IMR-90 (cell line): ENCODE measurements at regions not wholly inside any gene's neighbourhood (a gene's known extent, or its start where the extent isn't known, plus 50 kb on each side); places are given as distances from the start of the nearest gene placed in this dataset.

Experiments
- ATAC-seq: fragments of 200-7000 bp; cut with Tn5 transposase; 2 replicates; pipeline ENCODE4 v1.9.1; 2020; ENCODE audit warnings: low read depth, mild to moderate bottlenecking, moderate library complexity
- BruUV-seq: library from RNA; stranded (reverse); fragments of 400-500 nt; replicated peaks from 2 replicates; lab custom pipeline; 2021; lab: Mats Ljungman, UMichigan
- CTCF ChIA-PET: fragments of 300-600 bp; formaldehyde crosslinking; extraction: SDS; loops from one replicate; lab custom pipeline; 2021; ENCODE audit warnings: antibody characterized with exemption; lab: Yijun Ruan, JAX
- POLR2A ChIA-PET: fragments of 300-600 bp; sonication (Branson Sonifier 250); formaldehyde crosslinking; loops from one replicate; lab custom pipeline; 2022; ENCODE audit warnings: antibody characterized with exemption; ENCODE audit not compliant: unreplicated experiment; lab: Charles Lee
- DNase-seq: peaks from one replicate; pipeline ENCODE4 v3.0.0; 2013
- H2AFZ ChIP-seq: replicated peaks from 2 replicates; pipeline ENCODE3; 2013; ENCODE audit warnings: low read length, mild to moderate bottlenecking; ENCODE audit not compliant: poor library complexity
- H2AK5ac ChIP-seq: 2 replicates; pipeline ENCODE4 v1.6.1; 2013; ENCODE audit warnings: low read depth, low read length, inconsistent platforms
- H2AK9ac ChIP-seq: replicated peaks from 2 replicates; pipeline ENCODE3; 2013; ENCODE audit warnings: mild to moderate bottlenecking, low read depth, low read length, moderate library complexity; ENCODE audit not compliant: poor library complexity
- H2BK120ac ChIP-seq: 2 replicates; pipeline ENCODE4 v1.6.1; 2013; ENCODE audit warnings: low read depth, low read length, inconsistent platforms
- H2BK15ac ChIP-seq: 3 replicates; pipeline ENCODE4 v1.6.1; 2013; ENCODE audit warnings: low read depth, low read length, inconsistent platforms
- H2BK20ac ChIP-seq: 2 replicates; pipeline ENCODE4 v1.6.1; 2013; ENCODE audit warnings: low read depth, mild to moderate bottlenecking, inconsistent platforms, low read length, moderate library complexity
- H2BK5ac ChIP-seq: 2 replicates; pipeline ENCODE4 v1.6.1; 2013; ENCODE audit warnings: mild to moderate bottlenecking, low read depth, low read length, inconsistent platforms; ENCODE audit not compliant: poor library complexity, severe bottlenecking
- H3K14ac ChIP-seq: replicated peaks from 2 replicates; pipeline ENCODE4 v1.6.1; 2013; ENCODE audit warnings: low read depth, low read length, inconsistent platforms
- H3K18ac ChIP-seq: 2 replicates; pipeline ENCODE4 v1.6.1; 2013; ENCODE audit warnings: low read depth, low read length, control low read depth
- H3K23ac ChIP-seq: 2 replicates; pipeline ENCODE4 v1.6.1; 2013; ENCODE audit warnings: low read depth, low read length, inconsistent platforms
- H3K27ac ChIP-seq: 2 replicates; pipeline ENCODE4 v1.5.1; 2013; ENCODE audit warnings: mild to moderate bottlenecking, control low read depth, low read length; ENCODE audit not compliant: insufficient read depth
- H3K27me3 ChIP-seq: 2 replicates; pipeline ENCODE4 v1.6.1; 2013; ENCODE audit warnings: low read length; ENCODE audit not compliant: control insufficient read depth, insufficient read depth
- H3K36me3 ChIP-seq: 2 replicates; pipeline ENCODE4 v1.6.1; 2013; ENCODE audit warnings: low read length, mixed read lengths; ENCODE audit not compliant: control insufficient read depth, insufficient read depth
- H3K4ac ChIP-seq: 2 replicates; pipeline ENCODE4 v1.6.1; 2013; ENCODE audit warnings: low read depth, low read length, inconsistent platforms
- H3K4me1 ChIP-seq: 2 replicates; pipeline ENCODE4 v1.6.1; 2013; ENCODE audit warnings: low read length, mixed read lengths; ENCODE audit not compliant: control insufficient read depth, insufficient read depth
- H3K4me2 ChIP-seq: 2 replicates; pipeline ENCODE4 v1.6.1; 2013; ENCODE audit warnings: low read depth, mild to moderate bottlenecking, control low read depth, low read length, moderate library complexity
- H3K4me3 ChIP-seq: 2 replicates; pipeline ENCODE4 v1.5.1; 2013; ENCODE audit warnings: low read depth, mild to moderate bottlenecking, control low read depth, low read length, moderate library complexity; ENCODE audit not compliant: insufficient read depth
- H3K56ac ChIP-seq: 2 replicates; pipeline ENCODE4 v1.6.1; 2013; ENCODE audit warnings: low read length, inconsistent platforms; ENCODE audit not compliant: insufficient read depth; ENCODE audit errors: extremely low read depth
- H3K79me1 ChIP-seq, 2 experiments: 2 replicates each; pipeline ENCODE4 v1.6.1; 2013; ENCODE audit warnings: low read length in 2 of 2, inconsistent platforms in 1 of 2, low read depth in 1 of 2
- H3K9ac ChIP-seq: 2 replicates; pipeline ENCODE4 v1.6.1; 2013; ENCODE audit warnings: low read depth, low read length, control low read depth
- H3K9me1 ChIP-seq: 2 replicates; pipeline ENCODE4 v1.6.1; 2013; ENCODE audit warnings: low read length, inconsistent platforms; ENCODE audit not compliant: insufficient read depth
- H3K9me3 ChIP-seq: 2 replicates; pipeline ENCODE4 v1.6.1; 2013; ENCODE audit warnings: low read length; ENCODE audit not compliant: control insufficient read depth, insufficient read depth
- H4K20me1 ChIP-seq: 2 replicates; pipeline ENCODE4 v1.6.1; 2013; ENCODE audit warnings: low read length, inconsistent platforms; ENCODE audit not compliant: insufficient read depth
- H4K5ac ChIP-seq: 2 replicates; pipeline ENCODE4 v1.6.1; 2013; ENCODE audit warnings: mild to moderate bottlenecking, low read depth, low read length, control low read depth
- H4K8ac ChIP-seq, 2 experiments: 2 replicates each; pipeline ENCODE4 v1.6.1; 2013; ENCODE audit warnings: low read depth in 2 of 2, low read length in 2 of 2, control low read depth in 1 of 2, inconsistent platforms in 1 of 2
- H4K91ac ChIP-seq: 2 replicates; pipeline ENCODE4 v1.6.1; 2013; ENCODE audit warnings: low read depth, low read length, inconsistent platforms; ENCODE audit not compliant: insufficient read depth
- BHLHE40 ChIP-seq: fragments of 150-350 bp; IDR thresholded peaks from 2 replicates; pipeline ENCODE4 v1.6.1; 2016; ENCODE audit warnings: mild to moderate bottlenecking, low read depth, low read length
- FOS ChIP-seq: fragments of 150-350 bp; IDR thresholded peaks from 2 replicates; pipeline ENCODE4 v1.6.1; 2016; ENCODE audit warnings: low read depth, low read length
- MAZ ChIP-seq: IDR thresholded peaks from 2 replicates; pipeline ENCODE4 v1.6.1; 2012; ENCODE audit warnings: low read depth, mild to moderate bottlenecking, low read length, improper control_type of control experiment, moderate library complexity, borderline replicate concordance
- NFE2L2 ChIP-seq: fragments of 150-350 bp; IDR thresholded peaks from 2 replicates; pipeline ENCODE4 v1.6.1; 2016; ENCODE audit warnings: low read depth, mild to moderate bottlenecking, low read length
- POLR2A ChIP-seq: IDR thresholded peaks from 2 replicates; pipeline ENCODE4 v1.6.1; 2012; ENCODE audit warnings: mild to moderate bottlenecking, low read depth, low read length
- RAD21 ChIP-seq: IDR thresholded peaks from 2 replicates; pipeline ENCODE4 v1.6.1; 2012; ENCODE audit warnings: low read length, improper control_type of control experiment
- RCOR1 ChIP-seq: IDR thresholded peaks from 2 replicates; pipeline ENCODE4 v1.6.1; 2012; ENCODE audit warnings: mild to moderate bottlenecking, low read length, improper control_type of control experiment; ENCODE audit not compliant: insufficient replicate concordance
- RFX5 ChIP-seq: IDR thresholded peaks from 2 replicates; pipeline ENCODE4 v1.8.0; 2012; ENCODE audit warnings: low read depth, mild to moderate bottlenecking, low read length, moderate library complexity
- SMC3 ChIP-seq: fragments of 150-350 bp; IDR thresholded peaks from 2 replicates; pipeline ENCODE4 v1.6.1; 2016; ENCODE audit warnings: low read depth, mild to moderate bottlenecking, antibody characterized with exemption, low read length, moderate library complexity
- WGBS, 2 experiments: methylation state at CpG; one replicate each; pipeline versions ENCODE4 v1.1.5 to v1.1.7; 2013; ENCODE audit warnings: missing lambda C conversion rate in 2 of 2; ENCODE audit not compliant: insufficient read length in 1 of 2; ENCODE audit errors: extremely low coverage in 2 of 2; 5-methylcytosine and 5-hydroxymethylcytosine counted together
- dilution Hi-C: fragments of 300-500 bp; cut with HindIII; formaldehyde crosslinking; loops from one replicate; pipeline ENCODE4 v1.14.3; 2018; ENCODE audit warnings: low sequenced_read_pairs; ENCODE audit not compliant: unreplicated experiment
- in situ Hi-C: fragments of 300-500 bp; cut with MboI; formaldehyde crosslinking; loops from 3 replicates; pipeline ENCODE4 v1.14.3; 2019; ENCODE audit warnings: low sequenced_read_pairs, inconsistent platforms, mixed read lengths
- intact Hi-C: fragments of 100-400 bp; cut with micrococcal nuclease; formaldehyde crosslinking; loops from 2 replicates; pipeline ENCODE4 v1.10.0; 2022
- TF ChIP-seq, protein P1 (sequence below): conservative IDR thresholded peaks from 2 replicates; pipeline ENCODE4 v1.5.1; 2012; ENCODE audit warnings: mild to moderate bottlenecking, low read depth, low read length, improper control_type of control experiment

DNA sequence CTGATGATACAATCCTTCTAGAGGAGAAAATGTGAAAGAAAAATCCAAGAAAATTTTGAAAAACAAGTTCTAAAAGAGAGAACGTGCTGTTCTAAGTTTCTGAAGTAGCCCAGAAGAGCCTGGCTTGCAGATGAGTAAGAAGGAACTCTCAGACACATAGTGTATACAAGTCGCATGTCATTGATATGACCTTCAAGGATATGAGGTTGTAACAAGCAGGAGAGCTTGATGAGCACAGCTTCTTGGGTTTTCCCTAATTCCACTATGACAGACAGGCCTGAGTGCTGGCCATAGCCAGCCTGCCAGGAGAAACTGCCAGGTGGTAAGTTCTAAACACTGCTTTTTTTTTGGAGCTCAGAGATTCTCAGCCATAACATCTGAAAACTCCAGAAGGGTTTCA lies 235.7 kb upstream of the SIX2 start:
- POLR2A ChIA-PET = no interaction called here
- ATAC-seq = peak; percentile 15; the same call in 1 of the 2 replicates

More for the DNA sequence above, 235.7 kb upstream of the SIX2 start:
- no peak overlapping the region for H3K4me3 ChIP-seq
- BruUV-seq = no TSS peak
- H2BK20ac ChIP-seq = no peak overlapping the region
- no peaks in the 10 kb centered on the region for H3K36me3 ChIP-seq
- no CpG with 5 or more reads among the region's 2 CpGs for WGBS, 2 experiments
- dilution Hi-C loops (no loop called here), intact Hi-C loops (loop anchor here (10.0 kb wide), 1 partner anchor 260 kb away; no protein-coding TSS in a partner anchor), in situ Hi-C loops (no loop called here)
- no peaks in the 10 kb centered on the region for H3K9me3 ChIP-seq
- no peak overlapping the region for H2AK9ac ChIP-seq
- no peak overlapping the region for H2AFZ ChIP-seq
- H3K18ac ChIP-seq = no peak overlapping the region
- H3K14ac ChIP-seq = no peak overlapping the region
- 0 out of 2 replicates have a peak, but pooled peaks cover 2% of the 10 kb centered on the region for H3K27me3 ChIP-seq
- no peaks in the 10 kb centered on the region for H4K20me1 ChIP-seq
- H3K4me1 ChIP-seq = peaks cover 12% of the 10 kb centered on the region
- no peak overlapping the region for H4K91ac ChIP-seq
- H3K79me1 ChIP-seq = no peaks in the 10 kb centered on the region
- H3K23ac ChIP-seq = no peak overlapping the region
- H3K4me2 ChIP-seq = no peak overlapping the region
- H3K27ac ChIP-seq = no peak overlapping the region
- H2AK5ac ChIP-seq = no peak overlapping the region
- DNase-seq = peak; percentile 63
- no peak overlapping the region for H2BK120ac ChIP-seq
- no peak overlapping the region for H3K9ac ChIP-seq
- CTCF ChIA-PET = interaction anchor here (1.0 to 1.6 kb wide), 3 partner anchors 10 to 249 kb away, joined by 3 to 6 read pairs (median 5); no protein-coding TSS in a partner anchor
- no peak overlapping the region for H4K5ac ChIP-seq
- no peak overlapping the region for H2BK15ac ChIP-seq
- no peak overlapping the region for H3K4ac ChIP-seq
- H3K56ac ChIP-seq = no peak overlapping the region
- no peaks in the 10 kb centered on the region for H3K9me1 ChIP-seq
- TF ChIP-seq NFE2L2 (no peak), RAD21 (no peak), RCOR1 (no peak), SMC3 (no peak), BHLHE40 (no peak), MAZ (no peak), FOS (no peak), RFX5 (no peak), POLR2A (no peak)
- TF ChIP-seq, protein P1, sequence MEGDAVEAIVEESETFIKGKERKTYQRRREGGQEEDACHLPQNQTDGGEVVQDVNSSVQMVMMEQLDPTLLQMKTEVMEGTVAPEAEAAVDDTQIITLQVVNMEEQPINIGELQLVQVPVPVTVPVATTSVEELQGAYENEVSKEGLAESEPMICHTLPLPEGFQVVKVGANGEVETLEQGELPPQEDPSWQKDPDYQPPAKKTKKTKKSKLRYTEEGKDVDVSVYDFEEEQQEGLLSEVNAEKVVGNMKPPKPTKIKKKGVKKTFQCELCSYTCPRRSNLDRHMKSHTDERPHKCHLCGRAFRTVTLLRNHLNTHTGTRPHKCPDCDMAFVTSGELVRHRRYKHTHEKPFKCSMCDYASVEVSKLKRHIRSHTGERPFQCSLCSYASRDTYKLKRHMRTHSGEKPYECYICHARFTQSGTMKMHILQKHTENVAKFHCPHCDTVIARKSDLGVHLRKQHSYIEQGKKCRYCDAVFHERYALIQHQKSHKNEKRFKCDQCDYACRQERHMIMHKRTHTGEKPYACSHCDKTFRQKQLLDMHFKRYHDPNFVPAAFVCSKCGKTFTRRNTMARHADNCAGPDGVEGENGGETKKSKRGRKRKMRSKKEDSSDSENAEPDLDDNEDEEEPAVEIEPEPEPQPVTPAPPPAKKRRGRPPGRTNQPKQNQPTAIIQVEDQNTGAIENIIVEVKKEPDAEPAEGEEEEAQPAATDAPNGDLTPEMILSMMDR = no peak
- H2BK5ac ChIP-seq = no peak overlapping the region
- H4K8ac ChIP-seq = no peak overlapping the region
